GM10248 (cell line): ENCODE measurements at regions not wholly inside any gene's neighbourhood (a gene's known extent, or its start where the extent isn't known, plus 50 kb on each side); places are given as distances from the start of the nearest gene placed in this dataset.

Experiments
- CTCF ChIA-PET: fragments of 300-600 bp; sonication (Branson Sonifier 250); formaldehyde crosslinking; extraction: SDS; loops from one replicate; lab custom pipeline; 2021; ENCODE audit warnings: antibody characterized with exemption; lab: Yijun Ruan, JAX
- POLR2A ChIA-PET: fragments of 350-650 bp; sonication (Branson Sonifier 250); formaldehyde crosslinking; extraction: SDS; loops from one replicate; lab custom pipeline; 2020; ENCODE audit warnings: antibody characterized with exemption; lab: Yijun Ruan, JAX
- DNase-seq: peaks from one replicate; pipeline ENCODE4 v3.0.0; 2012; ENCODE audit errors: extremely low spot score
- CTCF ChIP-seq: IDR thresholded peaks from 2 replicates; pipeline ENCODE4 v1.5.1; 2012; ENCODE audit warnings: mild to moderate bottlenecking, low read depth; ENCODE audit errors: extremely low read depth, missing control alignments, control extremely low read depth

- no peak for DNase-seq
- CTCF ChIA-PET: interaction anchor here (1.5 kb wide), 1 partner anchor 12 kb away, joined by 4 read pairs; no protein-coding TSS in a partner anchor
- POLR2A ChIA-PET: no interaction called here
- TF ChIP-seq CTCF: no peak
Measured at GRCh38 chr10:31151301-31151700, 119.6 kb upstream of the ZNF438 start.

DNA sequence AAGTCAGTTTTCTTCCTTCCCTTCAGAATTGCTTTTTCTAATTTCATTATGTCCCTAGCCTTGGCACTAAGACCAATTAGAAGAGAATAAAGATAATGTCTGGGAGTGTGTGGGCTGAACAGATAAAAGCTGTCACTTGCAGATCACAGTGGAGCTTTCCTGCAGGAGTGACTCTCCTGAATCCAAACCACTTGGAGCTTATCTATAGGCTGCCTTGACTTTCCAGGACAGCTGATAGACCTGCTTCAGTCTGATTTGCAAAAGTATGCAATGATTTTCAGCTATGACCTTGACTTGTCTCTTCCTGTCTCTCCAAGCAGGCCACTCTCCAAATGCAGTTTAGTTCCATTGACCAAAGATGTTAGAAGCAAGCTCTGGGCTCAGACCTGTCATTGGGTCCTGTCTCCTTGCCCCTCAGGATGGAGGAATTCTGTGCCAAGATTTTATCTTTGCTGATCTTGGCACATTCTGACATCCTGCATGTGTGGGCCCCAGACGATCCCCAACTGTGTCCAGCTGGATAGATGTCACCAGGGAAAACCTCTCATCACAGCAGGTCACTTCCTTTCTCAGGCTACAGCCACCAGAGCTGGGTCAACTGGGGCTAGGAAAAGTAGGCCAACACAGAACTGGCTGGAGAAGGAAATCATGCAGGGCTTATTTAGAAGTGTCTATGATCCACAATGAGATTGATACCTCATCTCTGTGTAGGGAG is 120.9 kb upstream of the ZNF438 start:
- DNase-seq: no peak
- ChIA-PET POLR2A (no interaction called here), CTCF (interaction anchor here (0.9 to 1.1 kb wide), 2 partner anchors 12 to 16 kb away, joined by 3 read pairs; no protein-coding TSS in a partner anchor)
- TF ChIP-seq CTCF: no peak

GRCh38 chr10:31153161-31153560 is 121.5 kb upstream of the ZNF438 start:
- no peak for TF ChIP-seq CTCF
- no peak for DNase-seq
- POLR2A ChIA-PET: no interaction called here
- CTCF ChIA-PET: interaction anchor here (1.1 kb wide), 1 partner anchor 17 kb away, joined by 3 read pairs; no protein-coding TSS in a partner anchor

GRCh38 chr10:31153692-31154091 is 122.0 kb upstream of the ZNF438 start:
- no peak for DNase-seq
- CTCF ChIA-PET: no interaction called here
- POLR2A ChIA-PET: no interaction called here
- no peak for TF ChIP-seq CTCF

DNA sequence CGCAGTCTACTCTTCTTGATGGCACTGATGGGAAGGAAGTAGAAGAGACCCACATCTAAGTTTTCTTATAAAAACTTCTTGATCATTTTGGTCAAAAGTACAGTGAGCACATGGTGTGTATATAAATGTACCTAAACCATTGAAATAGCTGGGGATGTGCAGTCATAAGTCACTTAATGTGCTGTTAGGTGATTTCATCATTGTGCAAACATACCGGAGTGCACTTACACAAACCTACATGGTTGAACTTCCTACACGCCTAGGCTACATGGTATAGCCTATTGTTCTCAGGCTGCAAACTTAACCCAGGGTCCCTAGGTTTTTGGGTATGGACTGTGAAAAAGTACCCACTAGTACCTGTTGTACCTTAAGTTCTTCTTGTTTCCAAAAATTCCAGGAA is 123.3 kb upstream of the ZNF438 start:
- TF ChIP-seq CTCF: no peak
- ChIA-PET CTCF (no interaction called here), POLR2A (no interaction called here)
- DNase-seq: no peak

- POLR2A ChIA-PET: no interaction called here
- no peak for DNase-seq
- CTCF ChIA-PET: interaction anchor here (1.9 kb wide), 1 partner anchor 8 kb away, joined by 4 read pairs; no protein-coding TSS in a partner anchor
- no peak for TF ChIP-seq CTCF
Measured at GRCh38 chr10:31157123-31158010, 125.7 kb upstream of the ZNF438 start.
